ENCODE measurements at regions not wholly inside any gene's neighbourhood (a gene's known extent, or its start where the extent isn't known, plus 50 kb on each side); places are given as distances from the start of the nearest gene placed in this dataset.

DNA sequence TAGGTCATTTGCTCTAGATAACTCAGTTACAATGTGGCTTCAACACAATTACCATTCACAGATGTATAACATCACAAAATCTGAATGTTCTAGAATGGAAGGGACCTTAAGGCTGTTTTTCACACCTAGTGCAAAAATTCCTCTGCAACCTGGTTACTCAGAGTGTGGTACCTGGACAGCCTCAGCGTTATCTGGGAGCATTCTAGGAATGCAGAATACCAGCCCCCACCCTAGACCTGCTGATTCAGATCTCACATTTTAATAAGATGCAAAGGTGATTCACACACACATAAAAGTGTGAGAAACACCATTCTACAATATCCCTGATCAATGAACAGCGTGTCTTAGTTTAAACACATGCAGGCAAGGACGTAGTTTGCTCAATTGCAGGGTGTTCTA lies 233.1 kb downstream of the TDRD15 start:
- TF ChIP-seq, protein P1, sequence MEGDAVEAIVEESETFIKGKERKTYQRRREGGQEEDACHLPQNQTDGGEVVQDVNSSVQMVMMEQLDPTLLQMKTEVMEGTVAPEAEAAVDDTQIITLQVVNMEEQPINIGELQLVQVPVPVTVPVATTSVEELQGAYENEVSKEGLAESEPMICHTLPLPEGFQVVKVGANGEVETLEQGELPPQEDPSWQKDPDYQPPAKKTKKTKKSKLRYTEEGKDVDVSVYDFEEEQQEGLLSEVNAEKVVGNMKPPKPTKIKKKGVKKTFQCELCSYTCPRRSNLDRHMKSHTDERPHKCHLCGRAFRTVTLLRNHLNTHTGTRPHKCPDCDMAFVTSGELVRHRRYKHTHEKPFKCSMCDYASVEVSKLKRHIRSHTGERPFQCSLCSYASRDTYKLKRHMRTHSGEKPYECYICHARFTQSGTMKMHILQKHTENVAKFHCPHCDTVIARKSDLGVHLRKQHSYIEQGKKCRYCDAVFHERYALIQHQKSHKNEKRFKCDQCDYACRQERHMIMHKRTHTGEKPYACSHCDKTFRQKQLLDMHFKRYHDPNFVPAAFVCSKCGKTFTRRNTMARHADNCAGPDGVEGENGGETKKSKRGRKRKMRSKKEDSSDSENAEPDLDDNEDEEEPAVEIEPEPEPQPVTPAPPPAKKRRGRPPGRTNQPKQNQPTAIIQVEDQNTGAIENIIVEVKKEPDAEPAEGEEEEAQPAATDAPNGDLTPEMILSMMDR (IDR thresholded peaks at IDR 0.05 in 2 of 3, conservative IDR thresholded peaks at IDR 0.05 in 1 of 3; ENCODE audit: borderline replicate concordance in 1 of 3, insufficient read depth in 1 of 3, low read depth in 2 of 3, low read length in 2 of 3) = no peak
- TF ChIP-seq POLR2A (IDR thresholded peaks at IDR 0.05; ENCODE audit: borderline replicate concordance, extremely low read depth, insufficient read depth, insufficient read length) (no peak), EZH2phosphoT487 (IDR thresholded peaks at IDR 0.05; ENCODE audit: borderline replicate concordance) (no peak), ZBTB33 (IDR thresholded peaks at IDR 0.05; ENCODE audit: extremely low read depth, insufficient replicate concordance, low read length) (no peak), JUND (IDR thresholded peaks at IDR 0.05) (no peak), CBX3 (IDR thresholded peaks at IDR 0.05; ENCODE audit: low read depth) (no peak), MAX (IDR thresholded peaks at IDR 0.05) (no peak), EZH2 (IDR thresholded peaks at IDR 0.05) (no peak), SIN3A (IDR thresholded peaks at IDR 0.05; ENCODE audit: low read depth) (no peak)
- TF ChIP-seq, protein P2, sequence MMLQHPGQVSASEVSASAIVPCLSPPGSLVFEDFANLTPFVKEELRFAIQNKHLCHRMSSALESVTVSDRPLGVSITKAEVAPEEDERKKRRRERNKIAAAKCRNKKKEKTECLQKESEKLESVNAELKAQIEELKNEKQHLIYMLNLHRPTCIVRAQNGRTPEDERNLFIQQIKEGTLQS (IDR thresholded peaks at IDR 0.05) = no peak
- TF ChIP-seq, protein P3, sequence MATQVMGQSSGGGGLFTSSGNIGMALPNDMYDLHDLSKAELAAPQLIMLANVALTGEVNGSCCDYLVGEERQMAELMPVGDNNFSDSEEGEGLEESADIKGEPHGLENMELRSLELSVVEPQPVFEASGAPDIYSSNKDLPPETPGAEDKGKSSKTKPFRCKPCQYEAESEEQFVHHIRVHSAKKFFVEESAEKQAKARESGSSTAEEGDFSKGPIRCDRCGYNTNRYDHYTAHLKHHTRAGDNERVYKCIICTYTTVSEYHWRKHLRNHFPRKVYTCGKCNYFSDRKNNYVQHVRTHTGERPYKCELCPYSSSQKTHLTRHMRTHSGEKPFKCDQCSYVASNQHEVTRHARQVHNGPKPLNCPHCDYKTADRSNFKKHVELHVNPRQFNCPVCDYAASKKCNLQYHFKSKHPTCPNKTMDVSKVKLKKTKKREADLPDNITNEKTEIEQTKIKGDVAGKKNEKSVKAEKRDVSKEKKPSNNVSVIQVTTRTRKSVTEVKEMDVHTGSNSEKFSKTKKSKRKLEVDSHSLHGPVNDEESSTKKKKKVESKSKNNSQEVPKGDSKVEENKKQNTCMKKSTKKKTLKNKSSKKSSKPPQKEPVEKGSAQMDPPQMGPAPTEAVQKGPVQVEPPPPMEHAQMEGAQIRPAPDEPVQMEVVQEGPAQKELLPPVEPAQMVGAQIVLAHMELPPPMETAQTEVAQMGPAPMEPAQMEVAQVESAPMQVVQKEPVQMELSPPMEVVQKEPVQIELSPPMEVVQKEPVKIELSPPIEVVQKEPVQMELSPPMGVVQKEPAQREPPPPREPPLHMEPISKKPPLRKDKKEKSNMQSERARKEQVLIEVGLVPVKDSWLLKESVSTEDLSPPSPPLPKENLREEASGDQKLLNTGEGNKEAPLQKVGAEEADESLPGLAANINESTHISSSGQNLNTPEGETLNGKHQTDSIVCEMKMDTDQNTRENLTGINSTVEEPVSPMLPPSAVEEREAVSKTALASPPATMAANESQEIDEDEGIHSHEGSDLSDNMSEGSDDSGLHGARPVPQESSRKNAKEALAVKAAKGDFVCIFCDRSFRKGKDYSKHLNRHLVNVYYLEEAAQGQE (IDR thresholded peaks at IDR 0.05; ENCODE audit: low read depth) = no peak
